Mesothelial cell of epicardium (in vitro differentiated cells): ENCODE measurements at regions not wholly inside any gene's neighbourhood (a gene's known extent, or its start where the extent isn't known, plus 50 kb on each side); places are given as distances from the start of the nearest gene placed in this dataset.
"Not testable (repeated sequence)": the region's sequence is repeated elsewhere in the genome, so short reads cannot be mapped to it uniquely, and the experiment has no call there.

Source experiments
- DNase-seq, 2 experiments: peaks; one replicate each; pipeline ENCODE4 v3.0.0; 2021; ENCODE audit warnings: low spot score in 2 of 2; ENCODE audit not compliant: unreplicated experiment in 2 of 2
- H3K27ac Mint-ChIP-seq: 2 replicates; pipeline ENCODE4 v1.8.0; 2021; ENCODE audit warnings: mixed read lengths
- H3K27me3 Mint-ChIP-seq: 2 replicates; pipeline ENCODE4 v1.8.0; 2021; ENCODE audit warnings: low read depth, mixed read lengths
- H3K36me3 Mint-ChIP-seq: 2 replicates; pipeline ENCODE4 v1.8.0; 2021; ENCODE audit warnings: mixed read lengths
- H3K4me1 Mint-ChIP-seq: 2 replicates; pipeline ENCODE4 v1.8.0; 2021; ENCODE audit warnings: mixed read lengths
- H3K4me3 Mint-ChIP-seq: 2 replicates; pipeline ENCODE4 v1.8.0; 2021; ENCODE audit warnings: mild to moderate bottlenecking, moderate library complexity, mixed read lengths
- H3K9me3 Mint-ChIP-seq: 2 replicates; pipeline ENCODE4 v1.8.0; 2021; ENCODE audit warnings: mixed read lengths
- CTCF ChIP-seq: fragments of 200-600 bp; sonication (generic); IDR thresholded peaks from one replicate; pipeline ENCODE4 v1.5.0; 2021; ENCODE audit warnings: antibody characterized with exemption; ENCODE audit not compliant: unreplicated experiment

- Mint-ChIP-seq H3K36me3 (no peaks in the 10 kb centered on the region), H3K4me3 (no peak overlapping the region), H3K4me1 (no peaks in the 10 kb centered on the region), H3K27ac (no peak overlapping the region), H3K9me3 (peaks cover 20% of the 10 kb centered on the region), H3K27me3 (no peaks in the 10 kb centered on the region)
- no peak for DNase-seq
- no peak for TF ChIP-seq CTCF
Observed at GRCh38 chr6:80872951-80873308, 766.5 kb downstream of the BCKDHB start.

GRCh38 chr6:80872199-80872950, 765.9 kb downstream of the BCKDHB start:
- H3K4me3 Mint-ChIP-seq = no peak overlapping the region
- DNase-seq = no peak
- H3K9me3 Mint-ChIP-seq = peaks cover 17% of the 10 kb centered on the region
- TF ChIP-seq CTCF = no peak
- no peaks in the 10 kb centered on the region for H3K27me3 Mint-ChIP-seq
- no peak overlapping the region for H3K27ac Mint-ChIP-seq
- no peaks in the 10 kb centered on the region for H3K4me1 Mint-ChIP-seq
- no peaks in the 10 kb centered on the region for H3K36me3 Mint-ChIP-seq

DNA sequence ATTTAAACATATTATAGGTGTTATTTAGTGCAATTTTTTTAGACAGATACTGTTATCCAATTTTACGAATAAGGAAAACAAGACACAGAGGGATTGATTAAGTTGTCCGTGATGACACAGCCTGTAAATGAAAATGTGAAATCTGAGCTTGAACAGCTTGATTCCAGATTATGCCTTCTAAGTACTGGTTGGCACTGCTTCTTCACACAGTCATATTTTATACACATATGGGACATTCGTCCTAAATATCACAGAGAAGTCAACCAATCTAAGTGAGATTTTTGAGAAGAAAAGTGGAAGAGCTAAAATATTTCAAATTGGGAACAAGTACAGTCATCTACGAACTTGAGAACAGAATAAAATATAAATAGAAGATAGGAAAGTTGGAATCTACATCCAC, 756.3 kb downstream of the BCKDHB start:
- Mint-ChIP-seq H3K9me3 (no peaks in the 10 kb centered on the region), H3K4me3 (no peak overlapping the region), H3K27ac (no peak overlapping the region), H3K36me3 (no peaks in the 10 kb centered on the region), H3K27me3 (no peaks in the 10 kb centered on the region), H3K4me1 (no peaks in the 10 kb centered on the region)
- no peak for TF ChIP-seq CTCF
- DNase-seq = no peak

DNA sequence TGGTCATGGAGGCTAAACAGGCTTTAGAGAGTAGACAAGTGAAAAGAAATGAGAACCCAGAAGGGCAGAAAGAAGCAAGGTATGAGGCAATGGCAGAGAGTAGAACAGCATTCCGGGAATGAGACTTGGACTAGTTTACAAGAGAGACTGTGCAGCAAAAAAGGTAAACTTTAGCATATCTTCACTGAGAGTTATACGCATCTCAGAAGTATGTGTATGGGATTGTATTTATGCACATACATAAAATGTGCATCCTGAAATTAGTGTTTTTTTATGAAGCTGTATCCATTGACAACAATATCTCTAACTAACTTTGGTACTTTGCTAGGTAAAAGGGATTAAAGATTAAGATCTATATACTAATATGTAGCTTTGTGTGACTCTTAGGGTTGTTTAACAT, 753.6 kb downstream of the BCKDHB start:
- no peak for TF ChIP-seq CTCF
- Mint-ChIP-seq H3K9me3 (peaks cover 9% of the 10 kb centered on the region), H3K36me3 (no peaks in the 10 kb centered on the region), H3K4me1 (no peaks in the 10 kb centered on the region), H3K27ac (no peak overlapping the region), H3K4me3 (no peak overlapping the region), H3K27me3 (no peaks in the 10 kb centered on the region)
- DNase-seq = no peak

GRCh38 chr6:80847973-80848372, 741.5 kb downstream of the BCKDHB start:
- H3K9me3 Mint-ChIP-seq = peaks cover 44% of the 10 kb centered on the region
- not testable (repeated sequence) for H3K27me3 Mint-ChIP-seq, DNase-seq, H3K36me3 Mint-ChIP-seq, H3K4me3 Mint-ChIP-seq, H3K27ac Mint-ChIP-seq, H3K4me1 Mint-ChIP-seq

DNA sequence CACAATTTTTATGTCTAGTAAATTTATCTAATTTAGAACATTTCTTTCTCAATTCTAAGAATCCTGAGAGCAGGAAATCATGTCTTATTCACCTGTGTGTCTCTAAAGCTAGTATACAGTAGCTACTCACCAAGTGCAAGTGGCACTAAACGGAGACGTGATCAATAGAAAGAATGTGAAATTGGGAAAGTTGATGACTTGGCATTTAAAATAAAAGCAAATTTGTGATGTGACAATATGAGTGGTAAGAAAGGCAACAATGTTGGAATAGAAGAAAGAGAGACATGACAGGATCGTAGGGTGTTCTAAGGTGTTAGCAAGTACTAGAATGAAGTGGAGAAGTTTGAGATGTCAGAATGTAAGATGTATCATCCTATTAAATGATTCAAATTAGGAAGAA, 725.9 kb downstream of the BCKDHB start:
- no peaks in the 10 kb centered on the region for H3K27me3 Mint-ChIP-seq
- no peaks in the 10 kb centered on the region for H3K36me3 Mint-ChIP-seq
- no peak for DNase-seq
- TF ChIP-seq CTCF = no peak
- no peak overlapping the region for H3K27ac Mint-ChIP-seq
- H3K9me3 Mint-ChIP-seq = peaks cover 4% of the 10 kb centered on the region
- no peaks in the 10 kb centered on the region for H3K4me1 Mint-ChIP-seq
- no peak overlapping the region for H3K4me3 Mint-ChIP-seq
